Aorta (tissue), 5 donors: ENCODE measurements at regions not wholly inside any gene's neighbourhood (a gene's known extent, or its start where the extent isn't known, plus 50 kb on each side); places are given as distances from the start of the nearest gene placed in this dataset.

Source experiments
- ATAC-seq: fragments of 200-7000 bp; cut with Tn5 transposase; one replicate; pipeline ENCODE4 v1.9.1; 2022; ENCODE audit warnings: moderate library complexity; ENCODE audit not compliant: low FRiP score
- DNase-seq, 2 donors: peaks; one replicate each; pipeline ENCODE4 v3.0.0-alpha.2; 2020
- H3K27ac ChIP-seq, 2 donors: one replicate each; pipeline ENCODE4 v1.5.1; 2013; ENCODE audit warnings: low read length in 2 of 2, mild to moderate bottlenecking in 2 of 2, moderate library complexity in 2 of 2, control low read depth in 1 of 2, inconsistent platforms in 1 of 2, low read depth in 1 of 2
- H3K27me3 ChIP-seq, 2 donors: one replicate each; pipeline ENCODE4 v1.6.1; 2013; ENCODE audit warnings: control low read depth in 1 of 2, low read length in 1 of 2, mild to moderate bottlenecking in 1 of 2, moderate library complexity in 1 of 2; ENCODE audit not compliant: insufficient read depth in 2 of 2, control insufficient read depth in 1 of 2
- H3K36me3 ChIP-seq, 2 donors: one replicate each; pipeline ENCODE4 v1.6.1; 2013; ENCODE audit warnings: control low read depth in 1 of 2, low read length in 1 of 2, mild to moderate bottlenecking in 1 of 2; ENCODE audit not compliant: insufficient read depth in 2 of 2, control insufficient read depth in 1 of 2
- H3K4me1 ChIP-seq, 2 donors: one replicate each; pipeline ENCODE4 v1.6.1; 2013; ENCODE audit warnings: low read length in 2 of 2, control low read depth in 1 of 2, mild to moderate bottlenecking in 1 of 2, moderate library complexity in 1 of 2; ENCODE audit not compliant: insufficient read depth in 2 of 2, control insufficient read depth in 1 of 2
- H3K4me3 ChIP-seq, 2 donors: one replicate each; pipeline ENCODE4 v1.5.1; 2013; ENCODE audit warnings: low read length in 2 of 2, control low read depth in 1 of 2, mild to moderate bottlenecking in 1 of 2
- H3K9me3 ChIP-seq: one replicate; pipeline ENCODE4 v1.6.1; 2013; ENCODE audit warnings: mild to moderate bottlenecking, low read length; ENCODE audit not compliant: control insufficient read depth
- WGBS, 2 donors: extraction: QIAGEN DNeasy Blood & Tissue Kit; methylation state at CpG; one replicate each; pipeline ENCODE4 v1.1.7; 2013; 5-methylcytosine and 5-hydroxymethylcytosine counted together
- intact Hi-C, 2 donors: fragments of 100-400 bp; cut with DNase I; formaldehyde crosslinking; loops; one replicate each; pipeline versions ENCODE4 v1.14.2 to v1.15.0; 2022
- donor health status: healthy with polysubstance abuse.
- donor health status: Bipolar disorder and iron deficiency.
- donor health status: DM: no; HTN: no; CAD: no.
- donor health status: DM: no; HTN: no; CAD: no.
- donor health status: DM: yes; HTN: yes; CAD: no.

DNA sequence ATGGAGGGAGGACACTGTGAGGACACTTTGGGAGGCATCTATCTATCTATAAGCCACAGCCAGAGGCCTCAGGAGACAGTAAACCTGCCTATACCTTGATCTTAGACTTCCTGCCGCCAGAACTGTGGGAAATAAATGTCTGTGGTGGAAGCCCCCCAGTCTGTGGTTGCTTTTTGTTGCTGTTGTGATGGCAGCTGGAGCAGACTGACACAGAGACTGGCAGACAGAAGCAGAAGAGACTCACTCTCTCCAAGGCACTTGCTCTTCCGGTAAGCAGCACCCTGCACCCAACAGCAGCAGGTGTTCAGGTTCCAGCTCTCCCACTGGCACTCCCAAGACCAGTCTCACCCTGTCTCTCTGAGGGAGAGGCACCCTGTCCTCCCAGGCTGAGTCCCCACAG is 297.6 kb downstream of the TTLL7 start:
- no peaks in the 10 kb centered on the region for H3K9me3 ChIP-seq
- WGBS, 2 donors, result 98 to 100% methylated on average over 2 of the region's 2 CpGs
- intact Hi-C loops, result no loop called here

DNA sequence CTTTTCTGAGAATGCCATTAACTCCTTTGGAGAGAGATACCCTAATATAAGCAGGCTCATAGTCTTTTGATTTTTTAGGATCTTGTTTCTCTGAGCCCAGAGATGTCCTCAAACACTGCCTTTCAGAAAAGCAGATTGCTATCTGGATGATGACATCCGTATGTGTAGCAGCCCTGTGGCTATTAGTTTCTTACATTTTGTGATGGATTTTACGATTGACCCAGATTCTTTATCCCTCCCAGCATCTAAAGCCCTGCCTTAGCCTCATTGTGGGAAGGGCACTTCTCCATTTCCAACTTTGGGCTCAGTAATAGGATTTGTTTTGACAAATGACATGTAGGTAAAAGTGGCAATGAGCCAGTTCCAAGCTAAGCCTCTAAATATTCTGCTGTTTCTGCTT is 300.3 kb downstream of the TTLL7 start:
- H3K9me3 ChIP-seq, result no peaks in the 10 kb centered on the region
- intact Hi-C loops, result loop anchor here in 1 of 2 donors (5.0 kb wide), 1 partner anchor 146 kb away; no protein-coding TSS in a partner anchor
- DNase-seq, result no peak
- H3K4me1 ChIP-seq, result peaks cover 0 to 2% of the 10 kb centered on the region in 2 donors
- H3K36me3 ChIP-seq, result no peaks in the 10 kb centered on the region
- H3K27ac ChIP-seq, result no peak overlapping the region
- no peak for ATAC-seq
- H3K27me3 ChIP-seq, result no peaks in the 10 kb centered on the region
- 96 to 97% methylated on average over 2 of the region's 2 CpGs for WGBS, 2 donors
- no peak overlapping the region for H3K4me3 ChIP-seq

More for the DNA sequence above, 297.6 kb downstream of the TTLL7 start:
- H3K27me3 ChIP-seq, result no peaks in the 10 kb centered on the region
- no peak for ATAC-seq
- no peak overlapping the region for H3K27ac ChIP-seq
- DNase-seq, result no peak
- H3K4me3 ChIP-seq, result no peak overlapping the region
- H3K4me1 ChIP-seq, result no peaks in the 10 kb centered on the region
- H3K36me3 ChIP-seq, result no peaks in the 10 kb centered on the region

DNA sequence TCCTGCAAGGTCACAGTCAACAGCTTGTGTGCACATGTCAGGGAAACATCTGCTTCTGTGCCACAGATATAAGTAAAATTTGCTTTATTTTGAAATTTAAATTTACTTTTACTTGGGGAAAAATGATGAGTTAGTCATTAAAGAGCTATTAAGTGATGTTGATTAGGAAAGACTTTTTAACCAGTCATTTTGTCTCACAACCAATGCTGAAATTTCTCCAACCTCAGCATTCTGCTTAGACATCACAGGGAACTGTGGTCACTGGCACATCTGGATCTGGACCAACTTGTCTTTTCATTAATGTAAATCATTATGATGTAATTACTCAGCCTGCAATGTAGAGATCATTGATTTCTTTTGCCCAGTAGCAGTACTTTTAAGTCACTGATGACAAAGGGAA is 301.0 kb downstream of the TTLL7 start:
- no peak overlapping the region for H3K4me3 ChIP-seq
- H3K4me1 ChIP-seq, result peaks cover 0 to 2% of the 10 kb centered on the region in 2 donors
- DNase-seq, result no peak
- H3K27me3 ChIP-seq, result no peaks in the 10 kb centered on the region
- intact Hi-C loops, result loop anchor here in 1 of 2 donors (5.0 kb wide), 1 partner anchor 146 kb away; no protein-coding TSS in a partner anchor
- no peak for ATAC-seq
- no peak overlapping the region for H3K27ac ChIP-seq
- no peaks in the 10 kb centered on the region for H3K36me3 ChIP-seq
- no peaks in the 10 kb centered on the region for H3K9me3 ChIP-seq

DNA sequence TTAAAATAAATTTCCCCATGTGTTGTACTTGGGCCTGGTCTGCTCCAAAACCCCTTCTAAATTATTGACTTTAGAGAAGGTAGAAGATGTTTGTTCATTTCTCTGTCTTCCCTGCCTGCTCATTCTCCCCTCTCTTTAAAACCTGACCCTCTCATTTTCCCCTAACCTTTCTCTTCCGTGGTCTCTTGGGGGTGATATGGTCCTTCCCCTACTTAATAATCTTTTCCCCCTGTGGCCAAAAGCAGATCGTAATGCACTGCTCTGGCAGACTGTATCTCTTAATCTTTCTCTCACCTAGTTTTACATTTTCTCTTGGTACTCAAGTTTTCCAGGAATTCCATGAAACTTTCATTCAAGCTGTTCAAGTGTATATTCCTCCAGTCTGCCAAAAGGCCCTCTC is 301.7 kb downstream of the TTLL7 start:
- Histone ChIP-seq H3K4me1 (peaks cover 0 to 2% of the 10 kb centered on the region in 2 donors), H3K9me3 (no peaks in the 10 kb centered on the region), H3K36me3 (no peaks in the 10 kb centered on the region), H3K27me3 (no peaks in the 10 kb centered on the region), H3K27ac (no peak overlapping the region), H3K4me3 (no peak overlapping the region)
- 86 to 95% methylated on average over 2 of the region's 2 CpGs for WGBS, 2 donors
- intact Hi-C loops, result loop anchor here in 1 of 2 donors (5.0 kb wide), 1 partner anchor 145 kb away; no protein-coding TSS in a partner anchor
- no peak for DNase-seq
- ATAC-seq, result no peak

DNA sequence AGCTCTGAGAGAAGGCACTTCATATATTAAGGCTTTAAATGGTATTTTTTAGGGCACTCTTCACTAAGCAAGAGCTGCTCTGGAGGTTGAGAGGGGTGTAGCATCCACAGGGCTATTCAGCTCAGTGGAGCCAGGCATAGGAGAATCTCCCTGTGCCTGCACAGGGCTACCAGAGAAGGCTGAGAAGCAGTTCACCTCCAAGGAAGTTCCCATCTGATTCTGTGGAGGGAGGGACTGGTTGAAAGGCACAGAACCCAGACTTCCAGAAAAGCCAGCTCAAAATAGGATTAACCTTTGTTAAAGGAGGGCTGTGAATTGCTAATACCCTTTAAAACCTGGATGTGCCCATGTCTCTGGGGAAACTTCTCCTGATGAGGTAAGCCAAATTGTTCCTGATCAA is 304.5 kb downstream of the TTLL7 start:
- H3K4me3 ChIP-seq, result no peak overlapping the region
- H3K4me1 ChIP-seq, result peaks cover 0 to 4% of the 10 kb centered on the region in 2 donors
- no peaks in the 10 kb centered on the region for H3K27me3 ChIP-seq
- ATAC-seq (no peak), DNase-seq (no peak)
- intact Hi-C loops, result no loop called here
- H3K9me3 ChIP-seq, result no peaks in the 10 kb centered on the region
- peak overlapping the region in 1 of 2 donors; percentile 53 for H3K27ac ChIP-seq
- no peaks in the 10 kb centered on the region for H3K36me3 ChIP-seq

DNA sequence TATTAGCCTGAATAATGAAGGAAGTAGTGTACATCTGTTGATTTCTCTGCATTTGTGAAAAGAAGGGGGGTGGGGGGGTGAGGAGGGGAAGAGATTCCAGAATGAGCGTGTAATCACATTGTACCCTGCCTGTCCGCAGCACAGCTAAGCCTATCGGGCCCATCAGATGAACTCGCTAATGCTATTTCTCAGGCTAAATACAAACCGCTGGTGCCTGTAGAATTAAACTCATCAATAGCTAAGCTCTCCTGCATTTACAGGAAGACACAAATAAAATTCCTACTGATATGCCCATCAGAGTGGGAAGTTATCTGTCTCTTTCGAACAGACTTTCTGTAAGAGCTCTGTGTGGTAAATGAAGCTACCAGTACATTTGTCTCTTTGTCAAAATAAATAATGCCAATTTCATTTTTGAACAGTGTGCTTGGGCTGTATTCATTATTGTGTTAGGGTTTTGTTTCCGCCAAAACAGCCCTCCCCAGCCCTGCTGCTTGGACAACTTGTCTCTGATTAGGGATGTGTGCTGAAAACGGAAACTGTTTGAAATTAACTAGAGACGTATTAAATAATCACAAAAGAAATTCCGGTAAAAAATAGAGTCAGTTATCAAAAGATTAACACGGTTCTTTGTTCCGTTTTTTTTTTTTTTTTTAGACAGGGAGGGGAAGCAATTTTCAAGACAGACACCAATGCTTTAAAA is 305.4 kb downstream of the TTLL7 start:
- no peak overlapping the region for H3K4me3 ChIP-seq
- no peak for DNase-seq
- H3K27ac ChIP-seq, result no peak overlapping the region
- no peaks in the 10 kb centered on the region for H3K27me3 ChIP-seq
- no peak for ATAC-seq
- WGBS, 2 donors, result 35 to 39% methylated on average over 12 of the region's 12 CpGs
- intact Hi-C loops, result no loop called here
- peaks cover 0 to 4% of the 10 kb centered on the region in 2 donors for H3K4me1 ChIP-seq
- no peaks in the 10 kb centered on the region for H3K36me3 ChIP-seq
- no peaks in the 10 kb centered on the region for H3K9me3 ChIP-seq

DNA sequence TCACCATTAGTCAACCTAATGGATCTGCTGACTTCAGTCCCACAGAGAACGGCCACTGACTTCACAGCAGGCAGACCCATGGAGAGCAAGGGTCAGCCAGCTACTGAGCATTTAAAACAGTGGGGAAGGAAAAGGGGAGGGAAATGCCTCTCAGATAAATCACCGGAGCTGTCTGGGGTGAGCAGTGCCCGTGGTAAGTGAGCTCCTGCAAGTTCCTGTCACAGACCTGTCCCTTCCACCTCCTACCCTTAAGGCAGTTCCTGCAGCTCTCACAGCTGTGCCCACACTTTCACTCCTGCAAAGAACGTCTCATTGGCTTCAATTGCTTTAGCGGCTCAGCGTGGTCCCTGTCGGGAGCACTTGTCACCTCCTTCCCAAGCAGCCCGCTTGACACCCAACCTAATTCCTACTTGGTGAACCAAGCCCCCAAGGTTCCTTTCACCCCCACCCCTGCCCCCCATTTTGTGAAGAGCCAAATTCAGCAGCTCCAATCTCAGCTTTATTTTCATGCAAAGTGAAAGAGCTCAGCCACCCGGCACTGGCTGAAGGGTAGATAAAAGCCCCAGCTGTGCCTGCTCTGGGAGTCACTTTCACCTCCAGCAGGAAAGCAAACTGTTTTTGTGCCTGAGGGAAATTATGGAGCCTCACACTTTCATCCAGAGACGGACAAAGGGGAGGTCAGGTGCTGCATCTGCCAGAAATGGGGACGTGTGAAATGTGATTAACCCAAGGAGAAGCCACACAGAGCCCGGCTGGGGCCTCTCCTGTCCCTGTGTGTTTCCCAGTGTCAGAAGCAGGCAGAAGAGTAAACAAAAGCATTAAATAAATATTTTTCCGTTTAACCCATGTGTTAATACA is 306.2 kb downstream of the TTLL7 start:
- H3K27me3 ChIP-seq, result no peaks in the 10 kb centered on the region
- H3K4me1 ChIP-seq, result peaks cover 0 to 4% of the 10 kb centered on the region in 2 donors
- H3K9me3 ChIP-seq, result no peaks in the 10 kb centered on the region
- peak overlapping the region in 1 of 2 donors; percentile 15 for H3K27ac ChIP-seq
- DNase-seq, result no peak
- intact Hi-C loops, result no loop called here
- ATAC-seq, result peak; percentile 19
- WGBS, 2 donors, result 20 to 37% methylated on average over 13 of the region's 13 CpGs
- H3K4me3 ChIP-seq, result peak overlapping the region in 1 of 2 donors; percentile 27
- H3K36me3 ChIP-seq, result no peaks in the 10 kb centered on the region

DNA sequence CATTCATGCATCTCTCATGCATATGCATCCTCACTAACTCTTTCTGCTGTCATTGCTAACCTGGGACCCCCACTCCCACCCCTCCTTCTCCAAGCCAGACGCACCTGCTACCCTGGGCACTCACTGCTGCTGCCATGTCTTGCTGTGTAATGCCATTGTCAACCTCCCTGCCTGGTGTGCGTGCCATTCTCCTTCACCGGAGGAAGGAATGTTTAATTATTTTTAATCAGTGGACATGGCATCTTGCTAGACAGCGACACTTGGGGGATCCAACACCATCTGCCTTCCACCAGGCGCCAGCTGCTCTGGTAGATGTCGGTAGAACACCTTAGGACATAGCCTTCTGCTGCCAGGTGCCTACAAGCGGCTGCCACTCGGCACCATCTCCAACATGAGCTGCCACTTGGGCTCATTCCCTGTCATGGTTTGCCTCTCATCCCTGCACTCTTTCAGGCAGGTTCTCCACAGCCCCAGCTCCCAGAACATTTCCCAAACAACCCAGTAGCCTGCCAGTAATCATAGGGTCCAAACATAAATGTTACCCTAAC is 306.9 kb downstream of the TTLL7 start:
- Histone ChIP-seq H3K4me3 (no peak overlapping the region), H3K4me1 (peaks cover 0 to 4% of the 10 kb centered on the region in 2 donors), H3K27ac (peak overlapping the region in 1 of 2 donors; percentile 15), H3K27me3 (no peaks in the 10 kb centered on the region), H3K9me3 (no peaks in the 10 kb centered on the region), H3K36me3 (no peaks in the 10 kb centered on the region)
- intact Hi-C loops, result no loop called here
- ATAC-seq (peak; percentile 15), DNase-seq (no peak)
- 98 to 100% methylated on average over 8 of the region's 8 CpGs for WGBS, 2 donors
